Right lobe of liver (tissue), 4 donors: ENCODE measurements at regions not wholly inside any gene's neighbourhood (a gene's known extent, or its start where the extent isn't known, plus 50 kb on each side); places are given as distances from the start of the nearest gene placed in this dataset.
"Not testable (repeated sequence)": the region's sequence is repeated elsewhere in the genome, so short reads cannot be mapped to it uniquely, and the experiment has no call there.

ENCODE experiments used
- POLR2A ChIP-seq: fragments of 450-650 bp; IDR thresholded peaks from one replicate; pipeline ENCODE4 v1.6.1; 2017; ENCODE audit warnings: antibody characterized with exemption, mild to moderate bottlenecking
- TF ChIP-seq, protein P1 (sequence below), 4 donors: fragments of 200-600 bp in 3 of 4; fragments of 450-650 bp in 1 of 4; IDR thresholded peaks; one replicate each; pipeline versions ENCODE4 v1.5.1 to v1.8.0; 2016 to 2022; ENCODE audit warnings: antibody characterized with exemption in 4 of 4, mild to moderate bottlenecking in 2 of 4
- donor health status: DM: no; HTN: no; CAD: no.
- donor health status: DM: no; HTN: no; CAD: no.
- donor health status: DM: no; HTN: yes; CAD: no.

DNA sequence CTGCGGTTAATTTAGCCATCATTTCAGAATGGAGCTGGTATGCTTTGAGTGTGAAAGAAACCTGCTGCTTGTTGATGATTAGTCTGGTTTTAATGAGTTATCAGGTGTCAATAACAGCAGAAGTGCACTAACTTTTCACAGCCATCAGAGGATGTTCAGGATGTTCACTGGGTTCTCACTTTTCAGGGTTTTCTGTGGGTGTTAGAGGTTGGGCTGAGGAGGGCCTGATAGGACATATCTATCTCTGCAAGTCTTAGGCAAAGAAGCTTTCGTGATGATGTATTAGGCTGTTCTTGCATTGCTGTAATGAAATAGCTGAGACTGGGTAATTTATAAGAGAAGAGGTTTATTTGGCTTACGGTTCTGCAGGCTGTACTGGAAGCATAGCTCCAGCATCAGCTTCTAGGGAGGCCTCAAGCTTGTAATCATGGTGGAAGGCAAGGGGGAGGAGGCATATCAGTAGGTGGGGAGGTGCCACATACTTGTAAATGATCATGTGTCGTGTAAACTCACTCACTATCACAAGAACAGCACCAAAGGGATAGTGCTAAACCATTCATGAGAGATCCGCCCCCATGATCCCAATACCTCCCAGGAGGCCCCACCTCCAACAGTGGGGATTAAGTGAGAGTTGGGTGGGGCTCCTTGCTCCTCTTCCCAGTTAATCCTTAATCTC is 376.2 kb downstream of the NPIPA7 start:
- TF ChIP-seq, protein P1, sequence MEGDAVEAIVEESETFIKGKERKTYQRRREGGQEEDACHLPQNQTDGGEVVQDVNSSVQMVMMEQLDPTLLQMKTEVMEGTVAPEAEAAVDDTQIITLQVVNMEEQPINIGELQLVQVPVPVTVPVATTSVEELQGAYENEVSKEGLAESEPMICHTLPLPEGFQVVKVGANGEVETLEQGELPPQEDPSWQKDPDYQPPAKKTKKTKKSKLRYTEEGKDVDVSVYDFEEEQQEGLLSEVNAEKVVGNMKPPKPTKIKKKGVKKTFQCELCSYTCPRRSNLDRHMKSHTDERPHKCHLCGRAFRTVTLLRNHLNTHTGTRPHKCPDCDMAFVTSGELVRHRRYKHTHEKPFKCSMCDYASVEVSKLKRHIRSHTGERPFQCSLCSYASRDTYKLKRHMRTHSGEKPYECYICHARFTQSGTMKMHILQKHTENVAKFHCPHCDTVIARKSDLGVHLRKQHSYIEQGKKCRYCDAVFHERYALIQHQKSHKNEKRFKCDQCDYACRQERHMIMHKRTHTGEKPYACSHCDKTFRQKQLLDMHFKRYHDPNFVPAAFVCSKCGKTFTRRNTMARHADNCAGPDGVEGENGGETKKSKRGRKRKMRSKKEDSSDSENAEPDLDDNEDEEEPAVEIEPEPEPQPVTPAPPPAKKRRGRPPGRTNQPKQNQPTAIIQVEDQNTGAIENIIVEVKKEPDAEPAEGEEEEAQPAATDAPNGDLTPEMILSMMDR (IDR thresholded peaks at IDR 0.05): not testable (repeated sequence)
- TF ChIP-seq POLR2A: not testable (repeated sequence)
